ENCODE measurements at regions not wholly inside any gene's neighbourhood (a gene's known extent, or its start where the extent isn't known, plus 50 kb on each side); places are given as distances from the start of the nearest gene placed in this dataset.

GRCh38 chr2:237011206-237011795, 74.4 kb upstream of the COPS8 start:
- FAIRE-seq, result no peak
- DNase-seq (ENCODE audit: insufficient read length, low spot score), result no peak
- TF ChIP-seq, protein P1, sequence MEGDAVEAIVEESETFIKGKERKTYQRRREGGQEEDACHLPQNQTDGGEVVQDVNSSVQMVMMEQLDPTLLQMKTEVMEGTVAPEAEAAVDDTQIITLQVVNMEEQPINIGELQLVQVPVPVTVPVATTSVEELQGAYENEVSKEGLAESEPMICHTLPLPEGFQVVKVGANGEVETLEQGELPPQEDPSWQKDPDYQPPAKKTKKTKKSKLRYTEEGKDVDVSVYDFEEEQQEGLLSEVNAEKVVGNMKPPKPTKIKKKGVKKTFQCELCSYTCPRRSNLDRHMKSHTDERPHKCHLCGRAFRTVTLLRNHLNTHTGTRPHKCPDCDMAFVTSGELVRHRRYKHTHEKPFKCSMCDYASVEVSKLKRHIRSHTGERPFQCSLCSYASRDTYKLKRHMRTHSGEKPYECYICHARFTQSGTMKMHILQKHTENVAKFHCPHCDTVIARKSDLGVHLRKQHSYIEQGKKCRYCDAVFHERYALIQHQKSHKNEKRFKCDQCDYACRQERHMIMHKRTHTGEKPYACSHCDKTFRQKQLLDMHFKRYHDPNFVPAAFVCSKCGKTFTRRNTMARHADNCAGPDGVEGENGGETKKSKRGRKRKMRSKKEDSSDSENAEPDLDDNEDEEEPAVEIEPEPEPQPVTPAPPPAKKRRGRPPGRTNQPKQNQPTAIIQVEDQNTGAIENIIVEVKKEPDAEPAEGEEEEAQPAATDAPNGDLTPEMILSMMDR (IDR thresholded peaks at IDR 0.05; ENCODE audit: insufficient read depth, missing control alignments), result no peak

DNA sequence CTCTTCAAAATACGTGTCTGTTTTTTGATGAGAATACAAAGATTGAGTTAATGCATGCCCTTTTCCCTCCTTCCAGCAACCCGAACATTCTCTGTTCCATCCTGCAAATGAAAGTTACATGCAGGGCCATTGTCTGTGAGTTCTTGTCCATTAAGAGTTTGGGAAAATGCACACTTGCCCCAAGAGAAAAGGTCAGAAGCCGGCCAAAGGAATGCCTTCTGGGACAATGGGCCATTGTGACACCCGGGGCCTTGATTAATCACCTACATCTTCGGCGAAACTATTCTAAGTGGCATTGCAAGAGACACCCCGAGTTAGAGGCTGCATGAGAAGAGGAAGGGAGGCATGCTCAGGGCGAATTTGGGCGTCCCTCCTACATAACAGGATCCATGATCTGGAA, 73.7 kb upstream of the COPS8 start:
- TF ChIP-seq, protein P1 (IDR thresholded peaks at IDR 0.05; ENCODE audit: insufficient read depth, missing control alignments), result no peak
- FAIRE-seq (no peak), DNase-seq (ENCODE audit: insufficient read length, low spot score) (no peak)

- FAIRE-seq (no peak), DNase-seq (ENCODE audit: insufficient read length, low spot score) (no peak)
- TF ChIP-seq, protein P1 (IDR thresholded peaks at IDR 0.05; ENCODE audit: insufficient read depth, missing control alignments), result no peak
Observed at GRCh38 chr2:237012577-237013267, 73.0 kb upstream of the COPS8 start.

GRCh38 chr2:237016121-237016915, 69.4 kb upstream of the COPS8 start:
- TF ChIP-seq, protein P1 (IDR thresholded peaks at IDR 0.05; ENCODE audit: insufficient read depth, missing control alignments), result no peak
- DNase-seq (ENCODE audit: insufficient read length, low spot score) (no peak), FAIRE-seq (no peak)

GRCh38 chr2:237020090-237020489, 65.6 kb upstream of the COPS8 start:
- no peak for FAIRE-seq
- TF ChIP-seq, protein P1 (IDR thresholded peaks at IDR 0.05; ENCODE audit: insufficient read depth, missing control alignments), result no peak
- DNase-seq (ENCODE audit: insufficient read length, low spot score), result no peak

DNA sequence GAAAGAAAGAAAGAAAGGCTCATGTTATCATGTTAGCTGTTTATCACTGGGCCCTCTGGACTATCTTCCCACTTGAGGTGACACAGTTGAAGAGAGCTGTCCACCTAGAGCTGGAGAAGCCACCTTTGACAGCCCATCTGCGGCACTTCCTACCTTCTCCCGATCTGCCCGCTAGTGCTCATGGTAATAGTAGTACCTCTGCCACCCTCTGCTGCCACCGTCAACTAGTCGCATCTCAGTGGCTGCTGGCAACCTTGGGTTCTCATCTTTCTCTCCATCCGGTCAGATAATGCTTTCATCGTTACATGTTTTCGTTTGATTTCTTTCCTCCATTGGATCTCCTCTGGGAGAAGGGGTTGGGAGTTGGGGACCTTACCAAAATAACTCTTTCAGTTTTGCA, 63.2 kb upstream of the COPS8 start:
- FAIRE-seq (no peak), DNase-seq (ENCODE audit: insufficient read length, low spot score) (no peak)
- TF ChIP-seq, protein P1 (IDR thresholded peaks at IDR 0.05; ENCODE audit: insufficient read depth, missing control alignments), result no peak
